ENCODE measurements at regions not wholly inside any gene's neighbourhood (a gene's known extent, or its start where the extent isn't known, plus 50 kb on each side); places are given as distances from the start of the nearest gene placed in this dataset.

DNA sequence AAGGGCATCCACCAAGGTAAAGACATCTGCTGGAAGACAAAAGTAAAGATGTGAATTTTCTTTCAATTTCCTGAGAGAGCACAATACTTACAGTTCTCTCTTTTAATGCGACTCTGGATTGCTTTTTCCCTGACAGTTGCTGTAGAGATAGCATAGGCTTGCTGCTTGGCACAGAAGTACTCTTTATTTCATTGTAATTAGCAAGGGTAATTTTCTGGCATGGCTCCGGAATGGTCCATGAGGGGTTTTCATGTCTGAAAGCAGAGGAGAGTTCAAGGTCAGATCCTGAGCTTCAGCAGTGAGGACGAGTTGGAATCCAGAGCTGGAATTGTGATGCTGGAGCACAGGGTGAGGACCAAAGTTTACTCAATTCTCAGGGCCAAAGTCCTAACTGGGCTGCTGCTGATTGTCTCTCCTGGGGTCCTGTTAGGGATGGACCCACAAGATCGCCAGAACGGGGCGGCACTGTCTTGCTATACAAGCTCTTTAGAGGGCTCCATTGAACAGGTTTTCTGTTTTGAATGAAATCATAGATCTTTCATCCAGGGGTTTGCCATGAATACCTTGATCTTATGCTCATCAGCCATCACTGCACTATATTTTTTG, 190.0 kb upstream of the MKI67 start:
- no peak for DNase-seq (ENCODE audit: low read depth in 2 of 2)

DNA sequence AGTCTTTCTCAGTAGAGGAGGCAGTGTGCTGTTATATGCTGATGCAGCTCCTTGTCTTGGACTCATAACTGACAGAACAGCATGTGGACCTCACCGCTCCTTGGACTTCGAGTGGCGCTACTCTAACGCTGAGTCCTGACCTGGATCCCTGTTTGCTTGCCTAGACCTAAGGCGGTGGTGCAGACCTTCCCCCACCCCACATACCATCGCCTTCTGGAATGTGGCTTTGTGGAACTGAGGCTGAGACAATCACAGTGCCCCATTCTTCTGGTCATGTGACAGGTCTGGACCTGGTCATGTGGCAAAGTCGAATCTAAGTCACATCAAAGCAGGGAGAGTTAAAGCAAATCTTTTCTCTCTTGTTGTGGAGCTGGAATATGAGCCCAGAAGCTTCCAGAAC, 190.7 kb upstream of the MKI67 start:
- no peak for DNase-seq (ENCODE audit: low read depth in 2 of 2)

DNA sequence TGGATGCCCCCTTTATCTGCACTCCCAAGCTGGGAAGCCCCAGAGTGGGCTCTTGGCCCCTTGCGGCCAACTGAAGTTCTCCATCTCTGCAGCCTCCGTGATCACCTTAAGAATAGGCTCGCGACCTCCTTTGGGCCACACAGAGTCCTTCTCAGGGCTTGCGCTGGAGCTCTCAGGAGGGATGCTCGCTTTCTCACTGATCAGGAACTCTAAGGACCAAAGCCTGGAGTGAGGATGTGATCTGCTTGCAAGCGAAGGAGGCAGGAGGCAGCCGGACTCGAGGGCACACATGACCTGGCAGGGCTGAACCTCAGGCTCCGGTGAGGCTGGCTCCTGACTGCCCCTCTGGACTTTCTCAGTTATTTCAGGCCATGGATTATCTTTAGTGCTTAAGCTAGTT, 192.1 kb upstream of the MKI67 start:
- no peak for DNase-seq (ENCODE audit: low read depth in 2 of 2)

DNA sequence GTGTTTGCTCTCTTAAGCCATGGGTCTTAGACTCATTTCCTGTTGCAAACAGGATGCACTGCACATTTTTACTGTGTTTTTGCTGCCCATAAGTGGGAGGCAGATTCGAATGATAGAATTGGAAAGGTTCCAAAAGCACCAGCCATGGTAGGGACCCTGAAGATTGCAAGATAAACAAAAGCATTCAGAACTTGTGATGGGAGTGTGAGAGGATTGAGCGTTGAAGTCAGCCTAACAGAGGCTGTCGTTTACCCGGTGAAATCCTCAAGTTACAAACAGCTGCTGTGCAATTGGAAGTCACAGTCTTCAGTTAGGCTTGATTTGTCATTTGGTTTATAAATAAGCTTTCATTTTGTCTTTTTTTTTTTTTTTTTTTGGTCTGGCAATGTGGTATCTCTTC, 192.7 kb upstream of the MKI67 start:
- no peak for DNase-seq (ENCODE audit: low read depth in 2 of 2)

DNA sequence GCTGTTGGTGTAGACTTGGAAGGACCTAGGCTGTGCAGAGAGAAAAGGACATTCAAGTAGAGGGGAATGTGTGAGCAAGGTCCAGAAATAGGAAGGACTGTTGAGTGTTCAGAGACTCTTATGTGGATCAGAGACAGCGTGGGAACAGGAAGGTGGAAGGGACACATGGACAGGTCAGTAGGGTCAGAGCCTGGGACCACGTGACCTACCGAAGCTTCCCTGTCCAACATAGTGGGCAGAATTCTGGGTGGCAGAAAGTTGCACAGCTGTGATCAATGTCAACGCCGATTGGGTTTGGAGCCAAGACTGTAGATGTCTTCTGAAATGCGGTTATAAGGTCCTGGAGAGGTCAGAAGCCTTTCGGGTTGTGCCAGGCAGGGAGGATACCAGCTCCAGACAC, 195.9 kb upstream of the MKI67 start:
- DNase-seq (ENCODE audit: low read depth in 2 of 2), result no peak

DNA sequence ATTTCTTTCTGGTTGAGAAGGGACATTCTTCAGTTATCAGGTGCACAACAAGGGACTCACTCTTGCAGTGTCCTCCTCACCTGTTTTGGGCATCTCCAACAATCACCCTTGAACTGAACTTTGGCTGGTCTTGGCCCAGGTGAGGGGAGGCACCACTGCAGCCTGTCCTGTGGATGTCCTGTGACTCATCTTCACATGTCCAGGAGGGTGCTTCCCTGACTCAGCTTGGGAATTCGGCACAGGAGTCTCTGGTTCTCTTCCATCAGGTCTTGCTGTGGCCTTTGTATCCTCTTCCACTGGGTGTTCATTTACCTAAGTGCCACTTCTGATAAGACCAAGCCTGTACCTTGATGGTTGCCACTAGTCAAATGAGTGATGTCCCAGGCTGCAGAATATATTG, 196.7 kb upstream of the MKI67 start:
- DNase-seq (ENCODE audit: low read depth in 2 of 2), result no peak

DNA sequence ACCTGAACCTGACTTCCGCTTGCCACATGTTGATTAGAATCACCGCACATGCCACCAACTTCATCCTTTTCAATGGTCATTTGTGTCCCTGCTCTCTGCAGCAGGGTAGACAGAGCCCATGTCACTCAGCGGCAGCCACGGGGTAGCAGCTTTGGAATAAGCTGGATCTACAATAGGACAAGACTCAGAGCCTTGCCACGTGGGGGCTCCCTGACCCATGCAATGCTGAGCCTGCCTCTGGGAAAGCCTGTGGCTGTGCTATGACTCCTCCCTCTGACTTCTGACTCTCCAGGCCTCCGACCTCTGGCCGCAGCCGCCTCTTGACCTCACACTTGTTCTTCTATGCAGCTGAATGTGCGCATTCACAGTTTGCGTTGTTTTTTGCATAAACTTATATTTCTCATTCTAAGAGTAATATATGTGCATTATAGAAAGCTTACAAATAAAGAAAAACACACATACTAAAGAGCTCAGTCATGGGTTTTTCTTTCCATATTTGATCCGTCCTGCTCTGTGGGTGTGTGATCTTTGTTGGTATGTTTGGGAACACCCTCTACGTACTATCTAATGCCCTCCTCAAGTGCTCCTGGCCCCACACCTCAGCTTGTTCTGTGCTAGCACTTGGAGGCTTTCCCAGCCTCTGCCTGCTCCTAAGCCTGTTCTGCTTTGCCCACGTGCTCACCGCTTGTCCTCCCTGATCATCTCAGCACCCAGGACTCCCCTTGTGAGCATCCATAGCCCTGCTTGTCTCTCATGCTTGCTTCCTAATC, 198.0 kb upstream of the MKI67 start:
- no peak for DNase-seq (ENCODE audit: low read depth in 2 of 2)

- no peak for DNase-seq (ENCODE audit: low read depth in 2 of 2)
Observed at GRCh38 chr10:128325788-128326187, 199.6 kb upstream of the MKI67 start.

DNA sequence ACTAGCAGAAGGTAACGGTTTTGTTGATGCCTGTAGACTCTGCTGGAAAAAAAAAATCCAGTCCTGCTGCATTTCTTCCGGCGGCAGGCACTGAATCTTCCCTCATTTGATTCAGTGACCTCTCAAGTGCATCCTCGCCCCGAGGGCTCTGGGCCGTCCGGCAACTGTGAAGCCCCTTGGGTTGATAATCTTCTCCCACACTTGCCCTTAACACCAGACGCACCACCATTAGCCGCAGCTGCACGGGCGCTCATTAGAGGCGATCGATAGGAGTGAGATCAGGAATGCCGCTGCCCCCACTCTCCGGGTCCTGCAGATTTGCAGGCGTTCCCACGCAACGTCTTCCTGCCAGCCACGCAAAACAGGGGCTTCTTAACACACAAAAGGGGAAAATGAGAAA, 200.0 kb upstream of the MKI67 start:
- no peak for DNase-seq (ENCODE audit: low read depth in 2 of 2)

DNA sequence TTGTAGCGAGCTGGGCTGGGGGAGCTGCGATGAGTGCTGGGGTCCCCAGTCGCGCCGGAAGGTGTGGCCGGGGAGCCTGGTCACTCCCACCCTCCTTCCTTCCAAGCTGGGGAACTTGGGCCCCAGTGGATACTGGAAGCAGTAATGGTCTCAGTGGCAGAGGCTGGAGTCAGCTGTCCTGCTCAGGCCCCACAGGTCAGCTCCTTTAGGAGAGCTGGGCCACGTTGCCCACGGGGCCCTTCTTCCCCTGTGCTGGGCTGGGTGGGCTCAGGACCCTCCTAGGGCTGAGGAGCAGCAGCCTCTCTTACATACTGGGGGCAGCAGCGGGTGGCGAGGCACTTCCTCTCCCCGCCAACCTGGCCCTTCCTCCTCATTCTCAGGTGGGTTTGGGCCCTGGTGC, 200.6 kb upstream of the MKI67 start:
- DNase-seq (ENCODE audit: low read depth in 2 of 2), result no peak

DNA sequence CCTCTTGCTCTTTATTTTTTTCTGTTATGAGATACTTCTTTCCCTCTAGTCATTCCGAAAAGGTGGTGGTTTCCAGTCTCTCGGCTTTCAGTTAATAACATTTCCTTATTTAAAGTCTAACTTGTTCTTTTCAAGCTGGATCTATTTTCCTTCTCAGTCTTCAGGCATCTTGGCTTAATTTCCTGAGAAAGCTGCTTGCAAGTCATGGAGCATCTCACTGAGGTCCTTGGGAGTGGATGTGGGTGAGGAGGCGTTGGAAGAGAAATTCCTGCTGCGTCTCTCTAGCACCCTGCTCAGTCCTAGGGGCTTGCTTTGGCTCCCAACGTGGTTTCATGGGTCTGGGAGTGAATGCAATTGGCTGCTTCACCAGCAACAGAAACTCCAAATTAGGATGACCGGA, 210.2 kb upstream of the MKI67 start:
- no peak for DNase-seq (ENCODE audit: low read depth in 2 of 2)

GRCh38 chr10:128337860-128338378, 211.7 kb upstream of the MKI67 start:
- no peak for DNase-seq (ENCODE audit: low read depth in 2 of 2)

GRCh38 chr10:128338951-128339350, 212.7 kb upstream of the MKI67 start:
- no peak for DNase-seq (ENCODE audit: low read depth in 2 of 2)

GRCh38 chr10:128339753-128340152, 213.5 kb upstream of the MKI67 start:
- no peak for DNase-seq (ENCODE audit: low read depth in 2 of 2)

- DNase-seq (ENCODE audit: low read depth in 2 of 2), result no peak
Observed at GRCh38 chr10:128345353-128345752, 219.1 kb upstream of the MKI67 start.

DNA sequence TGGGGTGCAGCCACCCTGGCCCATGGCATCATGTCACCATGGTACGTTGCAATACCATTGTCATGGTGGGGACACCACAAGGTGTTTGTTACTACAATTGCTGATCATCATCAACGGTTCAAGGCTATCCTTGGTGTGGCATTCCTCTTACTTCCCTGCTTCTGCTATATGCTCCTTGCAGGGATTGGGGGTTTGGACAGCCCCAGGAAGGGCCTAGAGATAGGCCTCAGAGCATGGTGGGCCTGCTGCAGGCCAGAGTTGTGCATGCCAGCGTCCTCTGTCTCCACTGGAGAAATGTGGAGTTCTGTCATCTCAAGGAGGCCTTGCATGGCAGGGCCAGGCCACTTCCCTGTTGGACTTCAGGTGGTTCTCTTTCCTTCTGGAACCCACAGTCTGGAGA, 234.6 kb upstream of the MKI67 start:
- no peak for DNase-seq (ENCODE audit: low read depth in 2 of 2)

GRCh38 chr10:128361487-128361886, 235.3 kb upstream of the MKI67 start:
- no peak for DNase-seq (ENCODE audit: low read depth in 2 of 2)

- DNase-seq (ENCODE audit: low read depth in 2 of 2), result no peak
Observed at GRCh38 chr10:128362514-128362913, 236.3 kb upstream of the MKI67 start.

DNA sequence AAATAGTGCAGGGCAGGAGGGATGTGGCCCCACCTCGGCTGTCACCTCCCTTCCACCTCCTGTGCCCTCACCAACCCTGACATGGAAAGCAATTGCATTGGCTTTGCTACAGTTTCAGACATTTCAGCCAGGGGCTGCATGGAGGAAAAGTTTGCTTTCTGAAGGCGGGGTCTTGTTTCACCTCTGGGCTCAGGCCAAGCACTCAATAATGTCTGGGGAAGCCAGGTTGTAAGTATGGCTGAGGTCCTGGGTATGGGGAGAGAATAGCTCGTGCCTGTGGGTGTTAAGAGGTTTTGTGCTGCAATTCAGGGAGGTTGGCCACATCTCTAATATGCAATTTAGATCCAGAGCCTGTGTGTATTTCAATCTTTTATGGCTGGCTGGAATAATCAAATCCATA, 238.4 kb upstream of the MKI67 start:
- no peak for DNase-seq (ENCODE audit: low read depth in 2 of 2)

- DNase-seq (ENCODE audit: low read depth in 2 of 2), result no peak
Observed at GRCh38 chr10:128365156-128365725, 239.0 kb upstream of the MKI67 start.

DNA sequence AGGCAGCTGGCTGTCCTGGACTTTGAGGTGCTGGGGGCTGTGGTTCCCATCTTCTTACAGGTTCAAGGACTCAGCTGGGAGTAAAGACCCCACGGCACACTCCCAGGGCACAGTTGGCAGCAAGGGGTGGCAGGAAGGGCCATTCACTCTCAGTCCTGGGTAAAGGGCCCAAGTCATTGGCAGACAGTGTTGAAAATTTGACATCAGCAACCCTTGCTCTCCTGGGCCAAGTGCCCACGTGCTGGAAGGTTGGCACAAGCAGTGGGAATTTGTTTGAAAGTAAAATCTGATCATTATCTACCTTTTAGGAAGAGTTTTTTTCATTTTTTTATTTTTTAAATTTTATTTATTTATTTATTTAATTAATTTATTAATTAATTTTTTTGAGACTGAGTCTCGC, 241.6 kb upstream of the MKI67 start:
- DNase-seq (ENCODE audit: low read depth in 2 of 2), result no peak

GRCh38 chr10:128369101-128369650, 243.0 kb upstream of the MKI67 start:
- no peak for DNase-seq (ENCODE audit: low read depth in 2 of 2)

Measured in stimulated activated CD4-positive, alpha-beta T cell treated with anti-CD3 and anti-CD28 coated beads, Interleukin-1b, Interleukin-23, amount 100 ng/mL, for 4 hours (primary cell).